NAMALWA (cell line): ENCODE measurements at regions not wholly inside any gene's neighbourhood (a gene's known extent, or its start where the extent isn't known, plus 50 kb on each side); places are given as distances from the start of the nearest gene placed in this dataset.

Experiments used
- DNase-seq: peaks from one replicate; pipeline ENCODE4 v3.0.0-alpha.2; 2015; ENCODE audit warnings: low spot score

DNA sequence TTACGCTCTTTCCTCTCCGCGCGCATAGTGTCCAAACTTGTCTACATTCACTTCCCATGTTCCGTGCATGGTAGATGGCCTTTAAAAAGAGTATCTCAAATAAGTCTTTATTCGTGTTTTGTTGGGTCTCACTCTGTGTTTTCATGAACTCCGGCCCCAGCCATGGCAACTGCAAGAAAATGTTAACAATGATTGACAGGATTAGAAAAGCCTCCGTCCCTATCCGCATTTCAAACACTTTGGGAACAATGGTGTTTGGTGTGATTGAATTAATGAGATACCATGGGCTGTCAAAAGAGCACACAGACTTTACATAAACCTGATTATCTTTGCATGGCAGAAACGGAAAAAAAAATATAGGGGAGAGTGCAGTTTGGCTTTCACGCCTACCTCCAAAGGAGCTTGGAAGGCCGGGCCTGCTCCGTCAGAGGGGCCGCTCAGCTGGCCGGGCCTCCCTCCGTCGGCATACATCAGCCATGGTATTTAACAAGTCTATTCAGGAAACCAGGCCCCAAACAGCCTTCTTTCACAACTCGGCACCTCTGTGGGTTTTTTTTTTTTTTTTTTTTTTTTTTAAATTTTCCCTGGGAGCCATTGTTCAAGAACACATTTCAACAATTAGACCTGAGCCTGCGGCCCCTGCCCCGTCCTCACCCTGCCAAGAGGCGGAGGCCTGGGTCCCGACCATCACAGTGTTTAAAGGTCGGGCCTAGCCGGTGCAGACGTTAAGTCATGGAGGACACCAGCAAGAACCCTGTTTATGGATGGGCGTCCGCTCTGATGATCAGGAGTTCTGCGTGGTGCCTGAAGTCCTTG, 323.8 kb upstream of the IRX4 start:
- no peak for DNase-seq

DNA sequence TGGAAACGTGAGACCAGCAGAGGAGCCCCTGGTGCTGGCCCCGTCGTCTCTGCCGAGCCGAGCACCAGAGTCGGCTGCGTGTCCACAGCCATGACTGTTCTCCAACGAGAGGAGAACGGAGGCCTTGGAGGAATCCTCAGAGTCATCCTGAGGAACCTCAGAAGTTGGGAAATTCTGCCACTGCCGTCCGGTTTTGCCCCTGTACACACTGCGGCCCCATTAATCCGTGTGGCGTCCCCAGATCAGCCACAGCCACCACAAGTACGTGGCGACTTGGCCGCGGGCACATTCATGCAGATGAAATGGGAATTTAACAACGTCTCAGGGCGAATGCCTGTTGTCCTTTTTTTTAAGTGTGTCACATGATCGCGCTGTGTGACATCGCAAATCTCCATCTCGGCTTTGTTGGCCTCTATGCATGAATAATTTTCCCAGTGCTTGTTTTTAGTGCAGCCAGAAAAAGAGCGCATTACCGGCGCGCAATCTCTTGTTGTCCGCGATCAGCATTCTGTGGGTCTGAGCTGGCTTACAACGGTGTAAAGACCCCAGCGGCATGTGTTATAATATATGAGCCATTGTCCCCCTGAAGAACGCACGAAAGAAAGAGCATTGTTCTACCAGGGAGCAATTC, 323.0 kb upstream of the IRX4 start:
- no peak for DNase-seq

DNA sequence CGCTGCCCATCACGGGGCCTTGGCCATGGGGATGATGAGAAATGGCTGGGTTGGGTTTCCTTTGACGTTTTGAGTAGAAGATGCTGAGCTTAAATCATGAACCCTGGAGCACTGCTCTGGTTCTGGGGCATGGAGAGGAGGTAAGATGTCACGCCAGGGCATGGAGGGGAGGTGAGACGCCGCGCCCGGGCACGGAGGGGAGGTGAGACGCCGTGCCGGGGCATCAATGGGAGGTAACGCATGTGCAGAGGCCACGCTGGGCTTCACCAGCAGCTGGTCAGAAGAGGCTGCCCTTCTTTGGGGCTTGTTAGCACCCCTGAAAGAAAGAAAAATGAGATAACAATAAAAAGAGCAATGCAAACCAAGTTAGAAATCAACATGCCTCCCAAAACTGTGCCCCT, 322.5 kb upstream of the IRX4 start:
- DNase-seq, result no peak

DNA sequence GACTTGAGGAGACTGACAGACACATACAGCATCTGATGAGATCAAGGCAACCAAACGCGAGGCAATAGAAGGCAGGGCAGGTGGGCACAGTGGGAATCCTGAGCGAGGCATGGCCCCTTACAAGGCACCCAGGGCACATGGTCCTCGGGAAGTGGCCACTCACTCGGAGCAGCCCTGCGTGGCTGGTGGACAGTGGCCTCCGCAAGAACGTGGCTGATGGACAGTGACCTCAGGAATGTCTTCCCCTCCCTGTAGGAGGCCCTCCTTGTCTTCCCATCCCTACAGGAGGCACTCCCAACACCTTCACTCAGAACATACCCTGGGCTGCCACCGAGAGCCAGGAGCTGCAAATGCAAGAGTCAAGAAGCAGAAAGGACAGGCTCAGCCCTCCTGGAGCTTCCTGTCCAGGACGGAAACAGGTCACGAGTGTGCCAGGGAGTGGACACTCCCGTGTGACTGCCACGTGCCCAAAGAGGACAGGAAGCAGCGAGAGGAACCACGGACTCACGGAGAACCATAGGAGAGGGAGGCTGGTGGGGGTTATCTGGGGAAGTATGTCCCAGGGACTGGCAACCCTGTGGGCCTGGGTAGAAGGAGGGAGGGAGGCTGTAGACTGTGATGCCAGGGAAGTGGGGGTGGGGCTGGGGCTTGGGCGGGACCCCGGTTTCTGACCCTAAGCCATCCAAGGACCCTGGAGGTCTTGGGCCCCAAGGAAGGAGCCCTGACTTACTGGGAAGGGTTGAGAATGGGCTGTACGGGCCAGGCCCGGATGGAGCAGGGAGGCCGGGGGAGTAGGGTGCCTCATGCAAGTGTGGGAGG, 321.9 kb upstream of the IRX4 start:
- DNase-seq, result no peak

DNA sequence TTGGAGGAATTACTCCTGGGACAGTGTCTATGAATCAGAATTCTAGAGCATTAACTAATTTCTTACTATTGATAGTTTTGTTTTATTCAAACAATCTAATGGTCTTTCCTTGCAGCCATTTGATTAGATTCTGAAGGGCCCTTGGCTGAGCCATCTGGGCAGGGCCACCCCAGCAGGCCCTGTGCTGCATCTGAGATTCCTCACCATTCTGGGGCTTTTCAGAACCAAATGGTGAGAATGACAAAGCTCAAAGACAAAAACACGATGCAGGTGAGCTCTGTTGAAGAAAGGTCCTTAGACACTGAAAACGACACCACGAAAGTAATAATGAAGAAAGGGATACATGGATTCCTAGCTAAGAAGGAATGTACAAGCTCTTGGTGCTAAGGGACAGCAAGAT, 321.0 kb upstream of the IRX4 start:
- no peak for DNase-seq

DNA sequence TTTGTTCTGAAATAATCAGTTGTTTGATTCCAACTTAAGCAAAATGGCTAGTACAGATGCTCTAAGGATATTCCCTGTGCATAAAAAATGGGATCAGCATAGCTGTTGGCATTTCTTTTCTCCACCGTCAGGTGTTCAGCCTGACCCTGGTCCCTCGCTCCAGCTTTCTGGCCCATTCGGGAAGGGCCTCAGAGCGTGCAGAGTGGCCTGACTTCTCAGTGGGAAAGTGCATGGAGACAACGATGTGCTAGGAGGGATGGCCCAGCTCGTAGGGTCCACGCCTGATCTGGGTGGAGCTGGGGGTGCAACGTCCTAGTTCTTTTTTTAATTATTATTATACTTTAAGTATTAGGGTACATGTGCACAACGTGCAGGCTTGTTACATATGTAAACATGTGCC, 319.1 kb upstream of the IRX4 start:
- DNase-seq, result no peak

DNA sequence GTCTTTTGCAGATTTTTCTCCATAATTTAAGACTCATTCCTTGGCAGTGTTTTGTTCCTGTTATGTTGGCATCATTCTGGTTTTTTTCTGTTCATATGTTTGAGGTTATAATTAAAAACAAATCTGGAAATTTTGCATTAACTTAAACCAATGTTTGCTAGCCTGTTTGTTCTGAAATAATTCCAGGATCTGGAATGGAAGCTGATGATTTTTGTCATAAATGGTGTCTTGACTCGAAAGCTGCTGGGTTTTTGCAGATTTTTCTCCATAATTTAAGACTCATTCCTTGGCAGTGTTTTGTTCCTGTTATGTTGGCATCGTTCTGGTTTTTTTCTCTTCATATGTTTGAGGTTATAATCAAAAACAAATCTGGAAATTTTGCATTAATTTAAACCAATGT, 318.7 kb upstream of the IRX4 start:
- no peak for DNase-seq

DNA sequence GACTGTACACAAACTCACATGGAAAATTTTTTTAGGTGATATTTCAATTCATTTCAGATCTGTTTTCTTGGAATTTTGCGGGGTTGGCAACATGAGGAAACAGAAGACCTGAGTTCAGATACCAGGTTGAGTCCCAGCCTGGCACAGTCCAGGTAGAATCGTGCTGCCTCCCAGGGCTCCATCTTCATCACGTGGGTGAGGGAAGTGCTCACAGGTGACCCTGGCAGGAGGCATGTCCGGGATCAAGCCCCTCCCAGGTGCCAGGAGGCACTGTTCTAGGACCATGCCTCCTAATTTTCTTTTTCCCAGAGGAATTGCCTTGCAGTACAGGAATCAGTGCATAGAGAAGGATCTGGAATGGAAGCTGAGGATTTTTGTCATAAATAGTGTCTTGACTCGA, 318.3 kb upstream of the IRX4 start:
- no peak for DNase-seq

DNA sequence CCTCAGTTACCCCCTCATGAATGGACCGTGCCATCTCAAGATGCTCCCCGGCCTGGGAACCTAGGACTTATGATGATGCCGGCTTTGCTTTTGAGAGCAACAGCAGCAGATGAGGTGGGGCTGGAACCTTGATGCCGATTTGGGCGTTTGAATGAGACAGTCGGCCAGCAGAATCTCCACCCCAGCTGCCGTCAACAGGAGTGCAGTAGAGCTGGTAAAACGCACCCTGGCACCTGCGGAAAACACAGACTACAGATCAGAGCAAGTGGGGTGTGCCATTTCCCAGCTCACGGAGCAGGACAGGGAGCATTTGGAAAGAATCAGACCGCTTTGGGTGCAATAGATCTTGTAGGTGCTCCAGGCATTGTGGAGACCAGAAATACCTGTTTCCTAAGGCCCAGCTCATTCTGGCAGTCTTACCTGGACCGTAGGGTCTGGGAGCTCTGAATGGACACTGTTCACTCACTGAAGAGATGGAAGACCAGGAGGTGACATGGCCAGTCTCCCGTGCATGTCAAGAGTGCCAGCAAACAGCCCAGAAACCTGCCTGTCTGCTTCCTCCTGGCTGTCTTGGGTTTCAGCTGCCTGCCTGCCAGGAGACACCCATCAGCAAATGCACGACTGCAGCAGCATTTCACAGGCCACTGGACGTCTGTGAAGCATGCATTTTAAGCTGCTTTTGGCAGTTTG, 317.7 kb upstream of the IRX4 start:
- DNase-seq, result no peak

DNA sequence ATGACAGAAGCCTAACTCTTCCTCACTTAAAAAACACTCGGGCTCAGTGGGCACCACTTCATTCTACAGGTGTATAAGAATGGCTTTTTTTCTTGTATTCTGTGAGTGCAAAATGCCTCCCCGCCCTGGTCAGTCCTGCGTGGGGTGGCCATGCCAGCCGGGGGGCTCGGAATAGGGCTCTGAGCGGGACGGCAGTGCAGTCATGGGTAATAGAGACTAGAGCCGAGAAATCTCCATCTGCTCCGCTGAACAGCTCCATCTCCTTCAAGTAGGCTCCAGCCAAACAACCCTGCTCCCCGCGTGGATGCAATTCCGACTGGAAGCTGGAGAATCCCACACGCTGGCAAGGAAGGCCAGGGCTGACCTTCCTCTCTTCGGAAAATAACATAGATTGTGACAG, 317.0 kb upstream of the IRX4 start:
- no peak for DNase-seq

DNA sequence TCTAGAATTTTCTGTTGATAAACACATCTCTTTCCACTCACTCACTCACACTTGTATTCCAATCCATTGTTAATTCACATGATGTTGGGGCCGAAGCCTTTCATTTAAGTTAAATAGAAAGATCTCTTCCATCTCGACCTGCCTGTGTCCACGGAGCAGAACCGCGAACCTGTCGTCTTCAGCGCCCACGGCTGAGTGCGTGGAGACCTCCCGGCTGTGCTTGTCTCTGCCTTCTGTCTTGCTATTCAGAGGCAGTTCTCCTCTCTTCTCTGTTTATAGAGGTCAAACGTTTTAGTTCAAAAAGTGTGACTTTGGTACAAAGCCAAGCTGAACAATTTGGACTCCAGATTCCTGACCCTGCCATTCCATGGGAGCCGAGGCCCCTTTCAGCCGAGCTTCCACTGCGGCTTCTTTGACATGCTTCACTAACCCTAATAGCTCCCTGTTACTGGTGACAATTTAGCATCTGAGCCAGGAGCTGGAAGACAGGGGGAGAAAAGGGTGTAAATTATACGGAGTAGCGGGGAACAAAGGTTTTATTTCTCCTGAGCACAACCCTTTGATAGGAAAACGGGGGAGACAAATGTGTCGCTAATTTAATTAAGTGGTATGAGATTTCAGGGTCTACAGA, 314.4 kb upstream of the IRX4 start:
- no peak for DNase-seq

DNA sequence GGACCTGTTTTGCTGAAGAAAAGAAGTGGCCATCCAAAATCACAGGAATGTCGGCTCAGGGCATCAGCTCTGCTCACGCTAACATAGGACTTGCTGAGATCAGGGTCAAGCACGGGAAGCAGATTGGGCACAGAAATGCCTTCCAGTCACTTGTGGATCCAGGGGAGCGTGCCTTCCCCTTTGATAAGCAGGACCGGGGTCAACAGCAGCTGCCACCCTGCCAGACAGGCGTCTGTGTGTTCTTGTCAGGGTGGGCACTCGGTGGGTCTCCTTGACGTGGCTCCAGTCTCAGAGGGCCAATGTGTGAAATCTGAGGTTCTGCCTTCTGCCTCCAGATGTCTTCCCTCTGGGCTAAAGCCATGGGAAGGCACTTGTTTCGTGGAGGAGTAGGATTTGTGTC, 313.7 kb upstream of the IRX4 start:
- no peak for DNase-seq

DNA sequence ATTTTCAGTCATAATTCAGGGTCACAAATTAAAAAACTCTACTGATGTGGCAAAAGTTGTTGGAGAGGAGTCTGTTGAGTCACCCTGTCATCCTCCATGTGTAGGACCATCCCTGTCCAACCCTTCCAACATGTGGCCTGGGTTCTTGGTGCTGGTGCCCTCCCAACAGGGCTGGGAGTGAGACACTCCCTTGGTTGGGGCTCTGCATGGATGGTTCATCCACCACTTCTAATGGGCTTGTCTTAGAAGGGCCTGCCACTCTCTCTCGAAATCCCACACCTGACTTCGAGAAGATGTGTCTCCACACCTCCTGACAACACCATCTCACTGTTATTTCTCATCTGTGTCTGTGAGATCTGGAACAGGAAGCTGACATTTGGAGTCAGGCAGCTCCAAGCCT, 312.2 kb upstream of the IRX4 start:
- no peak for DNase-seq

DNA sequence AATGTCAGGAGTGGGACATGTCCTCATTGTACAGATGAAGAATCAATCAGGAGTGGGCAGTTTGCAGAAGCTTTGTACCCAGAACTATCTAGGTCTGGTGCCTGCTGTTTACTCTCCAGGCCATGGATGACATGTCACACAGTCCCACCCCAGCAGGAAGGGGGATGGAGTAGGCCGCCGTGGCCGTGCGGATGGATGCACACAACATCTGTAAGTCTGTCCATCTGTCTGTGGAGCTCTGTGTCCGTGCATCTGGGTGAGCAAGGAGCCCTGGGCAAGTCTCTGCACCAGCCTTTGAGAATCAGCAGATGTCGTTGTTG, 311.5 kb upstream of the IRX4 start:
- DNase-seq, result no peak

DNA sequence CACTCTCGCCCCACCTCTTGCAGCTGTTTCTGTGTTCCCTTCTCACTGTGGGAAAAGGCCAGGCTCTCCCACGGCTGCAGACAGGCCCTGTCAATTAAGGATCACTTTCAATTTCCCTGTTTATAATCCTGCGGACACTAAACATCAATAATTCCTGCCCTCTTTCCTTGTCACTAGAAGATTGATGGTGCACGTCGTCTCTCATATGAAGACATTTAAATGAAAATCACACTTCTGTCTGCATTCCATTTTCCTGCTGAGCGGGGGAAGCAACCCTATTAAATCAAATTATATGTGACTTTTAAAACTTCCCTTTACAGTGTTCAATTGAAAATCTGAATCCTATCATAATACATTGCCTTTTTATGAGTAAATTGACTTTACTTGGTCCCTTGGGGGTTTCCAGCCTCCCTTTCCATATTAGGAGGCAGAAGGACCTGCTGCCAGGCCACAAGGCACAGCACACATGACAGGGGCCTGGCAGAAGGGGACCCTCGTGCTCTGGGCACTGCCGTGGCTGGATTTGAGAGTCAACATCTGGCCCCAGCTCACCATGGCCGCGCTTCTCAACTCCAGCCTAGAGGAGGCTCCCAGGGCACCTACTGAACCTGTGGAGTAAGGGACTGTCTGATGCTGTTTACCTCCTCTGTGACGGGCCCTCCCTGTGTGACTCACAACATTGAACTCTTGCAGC, 311.0 kb upstream of the IRX4 start:
- DNase-seq, result no peak

DNA sequence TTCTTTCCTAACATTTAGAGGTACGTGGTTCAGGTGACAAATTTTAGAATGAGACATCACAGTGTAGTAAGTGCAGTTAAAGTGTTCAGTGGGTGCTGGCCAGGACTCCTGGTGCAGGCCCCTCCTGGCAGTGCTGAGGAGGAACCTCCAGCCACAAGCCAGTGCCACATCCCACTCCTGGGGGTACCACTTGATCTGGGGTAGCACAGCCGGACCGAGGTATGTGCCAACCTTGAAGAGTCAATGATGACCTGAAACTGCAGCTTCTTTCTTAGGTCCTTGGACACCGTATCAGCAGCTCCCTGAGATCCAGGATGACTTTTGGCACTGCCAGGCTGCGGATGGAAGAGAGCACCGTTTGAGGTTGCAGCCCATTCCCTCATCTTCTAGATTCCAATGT, 310.4 kb upstream of the IRX4 start:
- no peak for DNase-seq

DNA sequence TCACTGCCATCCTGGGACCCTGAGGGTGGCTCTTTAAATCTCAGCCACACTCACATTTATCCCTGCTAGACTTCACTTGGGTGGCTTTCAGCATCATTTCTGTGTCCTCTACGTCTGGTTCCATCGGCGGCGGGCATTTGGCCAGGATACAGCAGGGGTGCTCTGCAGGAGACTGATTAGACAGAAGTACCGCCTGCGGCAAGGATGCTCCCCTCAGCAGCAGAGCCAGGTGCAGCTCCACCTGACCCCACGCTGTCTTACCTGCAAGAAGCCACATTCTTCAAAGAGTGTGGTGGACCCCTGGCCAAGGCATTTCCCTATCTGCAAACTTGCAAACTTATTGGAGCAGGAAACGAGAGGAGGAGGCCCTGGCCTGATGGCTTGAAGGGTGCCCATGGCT, 309.8 kb upstream of the IRX4 start:
- DNase-seq, result no peak

DNA sequence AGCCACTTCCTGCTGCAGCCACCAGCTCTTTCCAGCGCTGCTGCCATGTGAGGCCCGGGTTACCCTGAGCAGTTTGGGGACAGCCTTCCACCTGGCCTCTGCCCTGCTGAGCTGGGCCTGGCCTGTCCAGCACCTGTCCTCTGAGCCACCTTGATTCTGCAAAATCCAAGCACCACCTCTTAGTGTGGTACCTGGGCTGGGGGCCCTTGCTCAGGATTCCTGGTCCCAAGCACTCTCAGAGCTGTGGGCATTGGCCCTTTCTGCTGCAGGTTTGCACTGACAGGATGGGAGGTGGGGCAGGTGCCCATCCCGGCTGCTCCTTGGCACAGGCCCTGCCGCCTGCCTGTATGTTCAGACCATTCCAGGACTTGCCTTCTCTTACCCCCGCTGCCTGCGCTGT, 309.2 kb upstream of the IRX4 start:
- no peak for DNase-seq

DNA sequence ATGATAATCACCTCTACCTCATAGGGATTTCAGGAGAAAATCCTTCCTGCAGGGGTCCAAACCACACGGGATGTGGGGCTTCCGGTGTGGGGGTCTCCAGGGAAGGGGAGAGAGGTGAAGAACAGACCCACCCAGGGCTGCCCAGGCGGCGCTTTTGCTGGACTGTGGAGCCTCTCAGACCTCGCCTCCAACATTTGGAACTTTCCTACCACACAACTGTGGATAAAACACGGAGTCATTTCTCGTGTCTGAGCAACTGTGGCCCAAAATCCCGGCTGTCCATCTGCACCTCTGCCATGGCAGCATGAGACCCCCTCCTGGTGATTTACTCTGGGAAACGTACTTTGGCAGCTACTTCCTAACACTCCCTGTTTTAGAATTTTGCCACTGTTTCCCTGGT, 307.8 kb upstream of the IRX4 start:
- DNase-seq, result no peak

DNA sequence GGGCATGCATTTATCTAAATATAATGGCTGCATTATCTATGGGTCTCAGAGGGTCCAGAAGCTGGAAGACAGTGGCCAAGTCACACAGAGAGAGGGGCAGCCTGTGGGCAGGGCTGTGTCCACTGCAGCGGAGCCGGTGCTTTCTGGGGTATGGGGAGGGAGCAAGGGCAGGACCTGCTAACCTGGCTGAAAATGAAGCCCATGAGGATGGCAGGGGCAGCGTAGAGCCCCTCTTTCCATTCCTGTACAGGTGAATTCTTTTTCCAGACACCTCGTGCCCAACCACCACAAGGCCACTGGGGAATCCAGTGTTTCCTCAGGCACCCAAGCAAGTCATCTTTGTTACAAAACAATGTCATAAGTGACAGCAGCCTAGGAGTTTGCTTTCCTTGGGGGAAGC, 305.9 kb upstream of the IRX4 start:
- DNase-seq, result no peak

DNA sequence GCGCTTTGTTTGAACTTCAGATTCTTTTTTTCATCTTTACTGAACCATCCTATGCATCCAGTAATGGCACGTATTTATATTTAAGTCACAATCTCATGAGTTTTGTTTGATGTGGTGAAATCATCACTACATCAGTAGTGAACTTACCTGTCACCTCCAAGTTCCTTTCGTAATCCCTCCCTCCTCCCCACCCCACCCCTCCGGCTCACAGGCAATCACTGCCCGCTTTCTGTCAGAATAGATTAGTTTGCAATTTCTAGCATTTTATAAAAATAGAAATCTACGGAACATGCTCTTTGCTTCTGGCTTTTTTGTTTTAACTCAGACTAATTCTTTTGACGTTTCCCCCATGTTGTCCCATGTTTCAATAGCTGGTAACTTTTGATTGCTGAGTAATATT, 305.4 kb upstream of the IRX4 start:
- no peak for DNase-seq

DNA sequence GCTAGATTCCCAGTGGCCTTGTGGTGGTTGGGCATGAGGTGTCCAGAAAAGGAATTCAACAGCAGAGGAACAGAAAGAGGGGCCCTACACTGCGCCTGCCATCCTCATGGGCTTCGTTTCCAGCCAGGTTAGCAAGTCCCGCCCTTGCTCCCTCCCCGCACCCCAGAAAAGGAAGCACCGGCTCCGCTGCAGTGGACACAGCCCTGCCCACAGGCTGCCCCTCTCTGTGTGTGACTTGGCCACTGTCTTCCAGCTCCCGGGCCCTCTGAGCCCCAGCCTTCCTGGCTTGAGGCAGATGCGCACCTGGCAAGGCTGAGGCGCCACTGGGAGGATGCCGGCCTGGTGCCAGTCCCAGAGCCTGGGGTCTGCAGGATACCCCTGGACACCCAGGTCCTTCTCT, 305.0 kb upstream of the IRX4 start:
- no peak for DNase-seq
